Tibial nerve (tissue), 4 donors: ENCODE measurements at regions not wholly inside any gene's neighbourhood (a gene's known extent, or its start where the extent isn't known, plus 50 kb on each side); places are given as distances from the start of the nearest gene placed in this dataset.
A peak's percentile ranks its signal among the peaks of the same experiment; 100 is the strongest.

Experiments
- EP300 ChIP-seq, 2 donors: sonication (generic); formaldehyde crosslinking; IDR thresholded peaks; one replicate each; pipeline ENCODE4 v1.6.1; 2017; ENCODE audit warnings: antibody characterized with exemption in 2 of 2, mild to moderate bottlenecking in 1 of 2
- TF ChIP-seq, protein P1 (sequence below), 5 experiments: fragments of 200-600 bp in 3 of 5; fragments of 450-650 bp in 2 of 5; sonication (generic) in 3 of 5; IDR thresholded peaks; one replicate each; pipeline ENCODE4 v1.5.1; 2016 to 2019; ENCODE audit warnings: antibody characterized with exemption in 5 of 5, mild to moderate bottlenecking in 3 of 5, moderate library complexity in 2 of 5

DNA sequence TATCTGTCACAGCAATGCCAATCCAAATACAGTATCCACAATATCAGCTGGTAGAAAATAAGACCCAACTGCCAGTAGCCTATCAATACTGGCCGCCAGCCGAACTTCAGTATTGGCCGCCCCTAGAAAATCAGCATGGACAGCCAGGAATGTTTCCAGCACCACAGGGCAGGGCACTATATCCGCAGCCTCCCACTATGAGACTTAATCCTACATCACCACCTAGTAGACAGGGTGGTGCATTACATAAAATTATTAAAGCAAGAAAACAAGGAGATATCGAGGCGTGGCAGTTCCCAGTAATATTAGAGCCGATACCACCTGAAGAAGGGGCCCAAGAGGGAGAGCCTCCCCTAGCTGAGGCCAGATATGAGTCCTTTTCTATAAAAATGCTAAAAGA lies 111.3 kb downstream of the ZNF486 start:
- TF ChIP-seq, protein P1, sequence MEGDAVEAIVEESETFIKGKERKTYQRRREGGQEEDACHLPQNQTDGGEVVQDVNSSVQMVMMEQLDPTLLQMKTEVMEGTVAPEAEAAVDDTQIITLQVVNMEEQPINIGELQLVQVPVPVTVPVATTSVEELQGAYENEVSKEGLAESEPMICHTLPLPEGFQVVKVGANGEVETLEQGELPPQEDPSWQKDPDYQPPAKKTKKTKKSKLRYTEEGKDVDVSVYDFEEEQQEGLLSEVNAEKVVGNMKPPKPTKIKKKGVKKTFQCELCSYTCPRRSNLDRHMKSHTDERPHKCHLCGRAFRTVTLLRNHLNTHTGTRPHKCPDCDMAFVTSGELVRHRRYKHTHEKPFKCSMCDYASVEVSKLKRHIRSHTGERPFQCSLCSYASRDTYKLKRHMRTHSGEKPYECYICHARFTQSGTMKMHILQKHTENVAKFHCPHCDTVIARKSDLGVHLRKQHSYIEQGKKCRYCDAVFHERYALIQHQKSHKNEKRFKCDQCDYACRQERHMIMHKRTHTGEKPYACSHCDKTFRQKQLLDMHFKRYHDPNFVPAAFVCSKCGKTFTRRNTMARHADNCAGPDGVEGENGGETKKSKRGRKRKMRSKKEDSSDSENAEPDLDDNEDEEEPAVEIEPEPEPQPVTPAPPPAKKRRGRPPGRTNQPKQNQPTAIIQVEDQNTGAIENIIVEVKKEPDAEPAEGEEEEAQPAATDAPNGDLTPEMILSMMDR (IDR thresholded peaks at IDR 0.05): peak in 4 of 5 experiments; percentile 48 to 71 (median 57)
- TF ChIP-seq EP300 (IDR thresholded peaks at IDR 0.05): no peak
